ENCODE measurements at regions not wholly inside any gene's neighbourhood (a gene's known extent, or its start where the extent isn't known, plus 50 kb on each side); places are given as distances from the start of the nearest gene placed in this dataset.

DNA sequence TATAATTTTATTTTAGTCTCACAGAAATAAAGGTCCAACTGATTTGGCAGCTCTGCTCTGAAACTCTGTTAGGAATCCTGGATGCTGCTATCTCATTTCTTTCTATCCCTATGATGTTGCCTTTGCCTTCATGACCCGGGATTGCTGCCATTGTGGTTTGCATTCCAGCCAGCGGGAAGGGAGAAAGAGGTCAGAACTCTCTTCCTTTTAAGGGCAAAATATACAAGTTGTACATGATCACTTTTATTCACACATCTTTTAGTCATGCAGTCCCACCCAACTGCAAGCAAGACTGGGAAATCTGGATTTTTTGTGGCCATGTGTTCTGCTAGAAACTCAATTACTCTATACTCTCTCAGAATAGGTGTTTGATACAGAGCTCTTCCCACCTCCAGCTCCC is 263.1 kb upstream of the ZFP64 start (continued):
- TF ChIP-seq PLRG1 (conservative IDR thresholded peaks at IDR 0.05) (no peak), NFE2L1 (CRISPR knock-in tag; IDR thresholded peaks at IDR 0.05; ENCODE audit: borderline replicate concordance) (no peak), RFXANK (CRISPR knock-in tag; IDR thresholded peaks at IDR 0.05) (no peak), ZBTB49 (CRISPR knock-in tag; IDR thresholded peaks at IDR 0.05; ENCODE audit: borderline replicate concordance) (no peak), ESRRA (CRISPR knock-in tag; IDR thresholded peaks at IDR 0.05; ENCODE audit: low read depth) (no peak), RNF219 (CRISPR knock-in tag; IDR thresholded peaks at IDR 0.05) (no peak), ZNF597 (CRISPR knock-in tag; IDR thresholded peaks at IDR 0.05) (no peak), POLR2A (IDR thresholded peaks at IDR 0.05; ENCODE audit: insufficient read depth in 1 of 2, low read depth in 2 of 2, low read length in 2 of 2) (no peak), ZNF282 (IDR thresholded peaks at IDR 0.05; ENCODE audit: partially characterized antibody) (no peak), SP1 (IDR thresholded peaks at IDR 0.05) (no peak), SP1 (CRISPR knock-in tag; IDR thresholded peaks at IDR 0.05) (no peak), ZNF136 (CRISPR knock-in tag; IDR thresholded peaks at IDR 0.05; ENCODE audit: low read depth) (no peak)
